GM19351 (cell line): ENCODE measurements at regions not wholly inside any gene's neighbourhood (a gene's known extent, or its start where the extent isn't known, plus 50 kb on each side); places are given as distances from the start of the nearest gene placed in this dataset.

ENCODE experiments used
- ATAC-seq: cut with Tn5 transposase; IDR thresholded peaks from one replicate; pipeline ENCODE4 v1.9.1; 2021; ENCODE audit warnings: mild to moderate bottlenecking, moderate library complexity; ENCODE audit not compliant: unreplicated experiment

- ATAC-seq: no peak
These were observed 331.8 kb upstream of the SLC8A1 start for GRCh38 chr2:40783704-40784103.

GRCh38 chr2:40786636-40787035 is 334.7 kb upstream of the SLC8A1 start:
- no peak for ATAC-seq

- no peak for ATAC-seq
These were observed 345.2 kb upstream of the SLC8A1 start for GRCh38 chr2:40797120-40797519.

- ATAC-seq: no peak
These were observed 352.0 kb upstream of the SLC8A1 start for GRCh38 chr2:40803900-40804299.

GRCh38 chr2:40809156-40809555 is 357.3 kb upstream of the SLC8A1 start:
- ATAC-seq: no peak

- ATAC-seq: no peak
These were observed 362.7 kb upstream of the SLC8A1 start for GRCh38 chr2:40814616-40815015.

GRCh38 chr2:40820319-40820718 is 368.4 kb upstream of the SLC8A1 start:
- no peak for ATAC-seq

GRCh38 chr2:40823478-40823877 is 371.6 kb upstream of the SLC8A1 start:
- ATAC-seq: no peak

- ATAC-seq: no peak
These were observed 372.4 kb upstream of the SLC8A1 start for GRCh38 chr2:40824278-40824677.

GRCh38 chr2:40827392-40827791 is 375.5 kb upstream of the SLC8A1 start:
- ATAC-seq: no peak

GRCh38 chr2:40831321-40831873 is 379.5 kb upstream of the SLC8A1 start:
- ATAC-seq: no peak

- no peak for ATAC-seq
These were observed 390.0 kb upstream of the SLC8A1 start for GRCh38 chr2:40841856-40842255.

- ATAC-seq: peak; percentile 51
These were observed 392.7 kb upstream of the SLC8A1 start for GRCh38 chr2:40844353-40845277.

- ATAC-seq: no peak
These were observed 399.8 kb upstream of the SLC8A1 start for GRCh38 chr2:40851661-40852060.

GRCh38 chr2:40859617-40860016 is 407.7 kb upstream of the SLC8A1 start:
- no peak for ATAC-seq

- no peak for ATAC-seq
These were observed 415.9 kb upstream of the SLC8A1 start for GRCh38 chr2:40867829-40868228.

GRCh38 chr2:40872580-40872979 is 420.7 kb upstream of the SLC8A1 start:
- ATAC-seq: no peak

GRCh38 chr2:40874380-40874779 is 422.5 kb upstream of the SLC8A1 start:
- ATAC-seq: no peak

GRCh38 chr2:40877734-40878288 is 425.9 kb upstream of the SLC8A1 start:
- no peak for ATAC-seq

- no peak for ATAC-seq
These were observed 427.4 kb upstream of the SLC8A1 start for GRCh38 chr2:40879305-40879704.

GRCh38 chr2:40886100-40886499 is 434.2 kb upstream of the SLC8A1 start:
- ATAC-seq: no peak

- no peak for ATAC-seq
These were observed 434.8 kb upstream of the SLC8A1 start for GRCh38 chr2:40886655-40887054.
